Loucy (cell line): ENCODE measurements at regions not wholly inside any gene's neighbourhood (a gene's known extent, or its start where the extent isn't known, plus 50 kb on each side); places are given as distances from the start of the nearest gene placed in this dataset.

Source experiments
- H2AFZ ChIP-seq: fragments of 200-600 bp; sonication (generic); 2 replicates; pipeline ENCODE4 v1.6.0; 2016; ENCODE audit warnings: antibody characterized with exemption, mild to moderate bottlenecking, low read length, moderate library complexity
- H3F3A ChIP-seq: fragments of 200-600 bp; 2 replicates; pipeline ENCODE4 v1.6.0; 2016; ENCODE audit warnings: antibody characterized with exemption, low read depth, mild to moderate bottlenecking
- H3K27me3 ChIP-seq: fragments of 200-600 bp; sonication (generic); 2 replicates; pipeline ENCODE4 v1.6.1; 2014; ENCODE audit warnings: low read length, mild to moderate bottlenecking; ENCODE audit not compliant: insufficient read depth, poor library complexity, severe bottlenecking
- H3K36me3 ChIP-seq: fragments of 200-600 bp; sonication (generic); 2 replicates; pipeline ENCODE4 v1.6.1; 2016; ENCODE audit warnings: low read length; ENCODE audit not compliant: insufficient read depth
- H3K4me1 ChIP-seq: fragments of 200-600 bp; sonication (generic); 2 replicates; pipeline ENCODE4 v1.5.1; 2014; ENCODE audit warnings: low read length, mild to moderate bottlenecking; ENCODE audit not compliant: insufficient read depth, poor library complexity, severe bottlenecking
- H3K4me2 ChIP-seq: fragments of 200-600 bp; sonication (generic); 2 replicates; pipeline ENCODE4 v1.6.0; 2014; ENCODE audit warnings: antibody characterized with exemption, low read length, low read depth, mild to moderate bottlenecking; ENCODE audit not compliant: poor library complexity, severe bottlenecking
- H3K4me3 ChIP-seq: fragments of 200-600 bp; sonication (generic); 2 replicates; pipeline ENCODE4 v1.5.1; 2014; ENCODE audit warnings: low read length, mild to moderate bottlenecking, mixed read lengths; ENCODE audit not compliant: poor library complexity, severe bottlenecking
- H3K79me2 ChIP-seq: fragments of 200-600 bp; sonication (generic); 2 replicates; pipeline ENCODE4 v1.6.1; 2014; ENCODE audit warnings: low read length; ENCODE audit not compliant: insufficient read depth
- H3K9ac ChIP-seq: fragments of 200-600 bp; sonication (generic); 2 replicates; pipeline ENCODE4 v1.6.0; 2014; ENCODE audit warnings: mild to moderate bottlenecking, low read depth, low read length, moderate library complexity; ENCODE audit not compliant: poor library complexity, severe bottlenecking
- H3K9me2 ChIP-seq: fragments of 200-600 bp; sonication (generic); replicated peaks from 2 replicates; pipeline ENCODE4 v1.6.1; 2016; ENCODE audit warnings: low read depth, low read length, mixed read lengths
- H3K9me3 ChIP-seq: fragments of 200-600 bp; sonication (generic); 2 replicates; pipeline ENCODE4 v1.6.1; 2014; ENCODE audit warnings: mild to moderate bottlenecking, antibody characterized with exemption, low read length, low read depth; ENCODE audit not compliant: insufficient read depth
- H4K20me1 ChIP-seq: fragments of 200-600 bp; sonication (generic); 2 replicates; pipeline ENCODE4 v1.6.0; 2014; ENCODE audit warnings: antibody characterized with exemption, low read length, mild to moderate bottlenecking; ENCODE audit not compliant: insufficient read depth, poor library complexity, severe bottlenecking
- CTCF ChIP-seq: fragments of 200-600 bp; sonication (generic); conservative IDR thresholded peaks from 2 replicates; pipeline ENCODE4 v1.5.1; 2014; ENCODE audit warnings: mild to moderate bottlenecking, antibody characterized with exemption, low read length
- EZH2phosphoT487 ChIP-seq: fragments of 200-600 bp; IDR thresholded peaks from 2 replicates; pipeline ENCODE4 v1.6.1; 2018; ENCODE audit warnings: antibody characterized with exemption, mild to moderate bottlenecking, moderate library complexity, borderline replicate concordance

GRCh38 chr2:187939180-187939579 is 352.5 kb upstream of the GULP1 start:
- Histone ChIP-seq H3K27me3 (no peaks in the 10 kb centered on the region), H3K36me3 (no peaks in the 10 kb centered on the region), H4K20me1 (no peaks in the 10 kb centered on the region), H3K9ac (no peak overlapping the region), H3K9me3 (no peaks in the 10 kb centered on the region), H3K4me3 (no peak overlapping the region), H3F3A (no peaks in the 10 kb centered on the region), H3K4me2 (no peak overlapping the region), H3K9me2 (no peaks in the 10 kb centered on the region), H2AFZ (no peak overlapping the region), H3K4me1 (no peaks in the 10 kb centered on the region), H3K79me2 (no peaks in the 10 kb centered on the region)
- TF ChIP-seq CTCF (no peak), EZH2phosphoT487 (no peak)

GRCh38 chr2:187942876-187943275 is 348.8 kb upstream of the GULP1 start:
- no peak overlapping the region for H3K9ac ChIP-seq
- H3K4me1 ChIP-seq: no peaks in the 10 kb centered on the region
- H3K4me3 ChIP-seq: no peak overlapping the region
- H3K36me3 ChIP-seq: no peaks in the 10 kb centered on the region
- H3K9me3 ChIP-seq: no peaks in the 10 kb centered on the region
- no peak overlapping the region for H3K4me2 ChIP-seq
- H3K79me2 ChIP-seq: no peaks in the 10 kb centered on the region
- no peak overlapping the region for H2AFZ ChIP-seq
- H3K9me2 ChIP-seq: no peaks in the 10 kb centered on the region
- no peaks in the 10 kb centered on the region for H3F3A ChIP-seq
- no peaks in the 10 kb centered on the region for H3K27me3 ChIP-seq
- no peaks in the 10 kb centered on the region for H4K20me1 ChIP-seq
- no peak for TF ChIP-seq CTCF

GRCh38 chr2:187943772-187944369 is 347.8 kb upstream of the GULP1 start:
- H3K27me3 ChIP-seq: no peaks in the 10 kb centered on the region
- H3F3A ChIP-seq: no peaks in the 10 kb centered on the region
- H3K4me1 ChIP-seq: no peaks in the 10 kb centered on the region
- no peak overlapping the region for H2AFZ ChIP-seq
- no peak overlapping the region for H3K4me3 ChIP-seq
- H3K9me3 ChIP-seq: no peaks in the 10 kb centered on the region
- no peaks in the 10 kb centered on the region for H3K79me2 ChIP-seq
- H3K4me2 ChIP-seq: no peak overlapping the region
- H4K20me1 ChIP-seq: no peaks in the 10 kb centered on the region
- no peak overlapping the region for H3K9ac ChIP-seq
- no peaks in the 10 kb centered on the region for H3K36me3 ChIP-seq
- H3K9me2 ChIP-seq: no peaks in the 10 kb centered on the region
- TF ChIP-seq CTCF: no peak
- TF ChIP-seq EZH2phosphoT487: no peak
